Smooth muscle cell (in vitro differentiated cells): ENCODE measurements at regions not wholly inside any gene's neighbourhood (a gene's known extent, or its start where the extent isn't known, plus 50 kb on each side); places are given as distances from the start of the nearest gene placed in this dataset.
A peak's percentile ranks its signal among the peaks of the same experiment; 100 is the strongest.

Source experiments
- DNase-seq: peaks from one replicate; lab custom pipeline; 2025; ENCODE audit not compliant: unreplicated experiment; lab: John Stamatoyannopoulos, UW
- H2AFZ ChIP-seq: fragments of 200-600 bp; sonication (generic); 2 replicates; pipeline ENCODE4 v1.6.0; 2016; ENCODE audit warnings: antibody characterized with exemption, low read depth, mild to moderate bottlenecking
- H3F3A ChIP-seq: fragments of 200-600 bp; sonication (generic); 2 replicates; pipeline ENCODE4 v1.6.0; 2017; ENCODE audit warnings: antibody characterized with exemption, low read depth
- H3K27ac ChIP-seq: fragments of 200-600 bp; sonication (generic); 2 replicates; pipeline ENCODE4 v1.5.1; 2016; ENCODE audit warnings: low read depth, mild to moderate bottlenecking
- H3K27me3 ChIP-seq: fragments of 200-600 bp; sonication (generic); 2 replicates; pipeline ENCODE4 v1.6.1; 2016; ENCODE audit warnings: low read depth, mild to moderate bottlenecking
- H3K36me3 ChIP-seq: fragments of 200-600 bp; sonication (generic); 2 replicates; pipeline ENCODE4 v1.5.1; 2016; ENCODE audit warnings: low read depth
- H3K4me1 ChIP-seq: fragments of 200-600 bp; sonication (generic); 2 replicates; pipeline ENCODE4 v1.5.1; 2016; ENCODE audit warnings: low read depth
- H3K4me2 ChIP-seq: fragments of 200-600 bp; sonication (generic); 2 replicates; pipeline ENCODE4 v1.6.0; 2016; ENCODE audit warnings: mild to moderate bottlenecking
- H3K4me3 ChIP-seq: fragments of 200-600 bp; sonication (generic); 2 replicates; pipeline ENCODE4 v1.5.1; 2016; ENCODE audit warnings: mild to moderate bottlenecking
- H3K79me2 ChIP-seq: fragments of 200-600 bp; sonication (generic); 2 replicates; pipeline ENCODE4 v1.6.0; 2016; ENCODE audit warnings: low read depth, mild to moderate bottlenecking
- H3K9ac ChIP-seq: fragments of 200-600 bp; sonication (generic); 2 replicates; pipeline ENCODE4 v1.6.0; 2016; ENCODE audit warnings: low read depth
- H3K9me3 ChIP-seq: fragments of 200-600 bp; sonication (generic); replicated peaks from 2 replicates; pipeline ENCODE4 v1.5.1; 2016; ENCODE audit warnings: low read depth
- H4K20me1 ChIP-seq: fragments of 200-600 bp; sonication (generic); 2 replicates; pipeline ENCODE4 v1.6.0; 2016; ENCODE audit warnings: low read depth
- WGBS: methylation state at CpG from one replicate; pipeline ENCODE4 v1.1.7; 2016; ENCODE audit warnings: low lambda C conversion rate; 5-methylcytosine and 5-hydroxymethylcytosine counted together
- TF ChIP-seq, protein P1 (sequence below): fragments of 200-600 bp; sonication (generic); IDR thresholded peaks from 2 replicates; pipeline ENCODE4 v1.5.1; 2017; ENCODE audit warnings: borderline replicate concordance, mild to moderate bottlenecking, antibody characterized with exemption; ENCODE audit not compliant: insufficient read depth, poor library complexity, severe bottlenecking

GRCh38 chr3:59341459-59341858 is 291.6 kb upstream of the CFAP20DC start:
- DNase-seq = no peak
- Histone ChIP-seq H3K79me2 (no peaks in the 10 kb centered on the region), H3K4me1 (no peaks in the 10 kb centered on the region), H3K36me3 (no peaks in the 10 kb centered on the region), H3K27me3 (no peaks in the 10 kb centered on the region), H3K9ac (no peak overlapping the region), H3K9me3 (no peaks in the 10 kb centered on the region), H3K4me2 (no peak overlapping the region), H4K20me1 (no peaks in the 10 kb centered on the region), H3K27ac (no peak overlapping the region), H3F3A (no peaks in the 10 kb centered on the region), H2AFZ (peak overlapping the region; percentile 54), H3K4me3 (no peak overlapping the region)
- 64% methylated on average over 4 of the region's 4 CpGs for WGBS
- TF ChIP-seq, protein P1, sequence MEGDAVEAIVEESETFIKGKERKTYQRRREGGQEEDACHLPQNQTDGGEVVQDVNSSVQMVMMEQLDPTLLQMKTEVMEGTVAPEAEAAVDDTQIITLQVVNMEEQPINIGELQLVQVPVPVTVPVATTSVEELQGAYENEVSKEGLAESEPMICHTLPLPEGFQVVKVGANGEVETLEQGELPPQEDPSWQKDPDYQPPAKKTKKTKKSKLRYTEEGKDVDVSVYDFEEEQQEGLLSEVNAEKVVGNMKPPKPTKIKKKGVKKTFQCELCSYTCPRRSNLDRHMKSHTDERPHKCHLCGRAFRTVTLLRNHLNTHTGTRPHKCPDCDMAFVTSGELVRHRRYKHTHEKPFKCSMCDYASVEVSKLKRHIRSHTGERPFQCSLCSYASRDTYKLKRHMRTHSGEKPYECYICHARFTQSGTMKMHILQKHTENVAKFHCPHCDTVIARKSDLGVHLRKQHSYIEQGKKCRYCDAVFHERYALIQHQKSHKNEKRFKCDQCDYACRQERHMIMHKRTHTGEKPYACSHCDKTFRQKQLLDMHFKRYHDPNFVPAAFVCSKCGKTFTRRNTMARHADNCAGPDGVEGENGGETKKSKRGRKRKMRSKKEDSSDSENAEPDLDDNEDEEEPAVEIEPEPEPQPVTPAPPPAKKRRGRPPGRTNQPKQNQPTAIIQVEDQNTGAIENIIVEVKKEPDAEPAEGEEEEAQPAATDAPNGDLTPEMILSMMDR = no peak

DNA sequence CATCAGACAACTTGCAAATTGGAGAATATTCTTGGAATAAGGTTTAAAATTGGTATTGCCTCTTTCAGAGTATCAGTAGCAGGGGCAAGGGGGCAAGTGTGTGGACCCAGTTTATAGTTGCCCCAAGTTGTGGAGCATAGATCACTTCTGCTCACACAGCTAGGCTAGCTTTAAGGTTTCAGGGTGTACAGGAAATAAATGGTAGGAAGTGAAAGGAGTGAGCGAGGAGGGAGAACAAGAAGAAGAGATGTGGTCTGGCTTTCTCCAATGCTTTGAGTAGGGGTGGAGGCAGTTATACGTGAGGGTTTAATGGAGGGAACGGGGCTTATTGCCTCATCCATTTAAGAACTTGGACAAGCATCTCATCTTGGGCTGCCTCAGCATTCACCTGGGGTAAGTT is 290.0 kb upstream of the CFAP20DC start:
- Histone ChIP-seq H3F3A (no peaks in the 10 kb centered on the region), H3K27me3 (no peaks in the 10 kb centered on the region), H3K27ac (no peak overlapping the region), H3K9ac (no peak overlapping the region), H3K36me3 (no peaks in the 10 kb centered on the region), H3K79me2 (no peaks in the 10 kb centered on the region), H3K4me1 (no peaks in the 10 kb centered on the region), H2AFZ (no peak overlapping the region), H4K20me1 (no peaks in the 10 kb centered on the region), H3K9me3 (no peaks in the 10 kb centered on the region), H3K4me3 (no peak overlapping the region), H3K4me2 (no peak overlapping the region)
- no peak for DNase-seq
- 94% methylated on average over 3 of the region's 3 CpGs for WGBS
- TF ChIP-seq, protein P1 = no peak

GRCh38 chr3:59338934-59339333 is 289.1 kb upstream of the CFAP20DC start:
- no peak overlapping the region for H3K4me3 ChIP-seq
- H3K4me1 ChIP-seq = no peaks in the 10 kb centered on the region
- no peak overlapping the region for H3K9ac ChIP-seq
- TF ChIP-seq, protein P1 = no peak
- H4K20me1 ChIP-seq = no peaks in the 10 kb centered on the region
- H3K27ac ChIP-seq = no peak overlapping the region
- H2AFZ ChIP-seq = no peak overlapping the region
- H3K79me2 ChIP-seq = no peaks in the 10 kb centered on the region
- H3K9me3 ChIP-seq = no peaks in the 10 kb centered on the region
- no peaks in the 10 kb centered on the region for H3K27me3 ChIP-seq
- DNase-seq = no peak
- WGBS = 82% methylated on average over 7 of the region's 7 CpGs
- H3K36me3 ChIP-seq = no peaks in the 10 kb centered on the region
- no peaks in the 10 kb centered on the region for H3F3A ChIP-seq
- no peak overlapping the region for H3K4me2 ChIP-seq

DNA sequence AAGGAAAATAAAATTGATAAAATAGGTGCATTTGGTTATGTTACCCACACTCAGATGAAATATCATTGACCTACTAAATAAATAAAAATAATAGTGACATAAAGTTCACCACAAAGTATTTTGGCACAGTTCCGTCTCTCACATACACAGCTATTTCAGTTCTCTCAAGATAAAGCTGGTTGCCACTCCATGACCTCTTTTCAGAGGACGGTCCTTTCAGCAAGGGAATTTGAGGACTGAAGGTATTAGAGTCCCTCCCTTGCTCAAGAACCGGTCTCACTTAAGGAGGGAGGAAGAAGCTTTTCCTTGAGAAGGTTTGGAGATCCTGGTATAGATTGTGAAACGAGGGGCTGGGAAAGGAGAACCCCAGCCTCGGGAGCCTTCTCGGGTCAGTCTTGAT is 285.5 kb upstream of the CFAP20DC start:
- 88% methylated on average over 6 of the region's 6 CpGs for WGBS
- Histone ChIP-seq H3K9me3 (no peaks in the 10 kb centered on the region), H3K79me2 (no peaks in the 10 kb centered on the region), H2AFZ (no peak overlapping the region), H3F3A (no peaks in the 10 kb centered on the region), H3K36me3 (no peaks in the 10 kb centered on the region), H3K4me1 (no peaks in the 10 kb centered on the region), H3K27me3 (no peaks in the 10 kb centered on the region), H3K4me3 (no peak overlapping the region), H3K9ac (no peak overlapping the region), H4K20me1 (no peaks in the 10 kb centered on the region), H3K4me2 (no peak overlapping the region), H3K27ac (no peak overlapping the region)
- no peak for DNase-seq
- TF ChIP-seq, protein P1 = no peak
